ENCODE measurements at regions not wholly inside any gene's neighbourhood (a gene's known extent, or its start where the extent isn't known, plus 50 kb on each side); places are given as distances from the start of the nearest gene placed in this dataset.
"Not testable (repeated sequence)": the region's sequence is repeated elsewhere in the genome, so short reads cannot be mapped to it uniquely, and the experiment has no call there.

DNA sequence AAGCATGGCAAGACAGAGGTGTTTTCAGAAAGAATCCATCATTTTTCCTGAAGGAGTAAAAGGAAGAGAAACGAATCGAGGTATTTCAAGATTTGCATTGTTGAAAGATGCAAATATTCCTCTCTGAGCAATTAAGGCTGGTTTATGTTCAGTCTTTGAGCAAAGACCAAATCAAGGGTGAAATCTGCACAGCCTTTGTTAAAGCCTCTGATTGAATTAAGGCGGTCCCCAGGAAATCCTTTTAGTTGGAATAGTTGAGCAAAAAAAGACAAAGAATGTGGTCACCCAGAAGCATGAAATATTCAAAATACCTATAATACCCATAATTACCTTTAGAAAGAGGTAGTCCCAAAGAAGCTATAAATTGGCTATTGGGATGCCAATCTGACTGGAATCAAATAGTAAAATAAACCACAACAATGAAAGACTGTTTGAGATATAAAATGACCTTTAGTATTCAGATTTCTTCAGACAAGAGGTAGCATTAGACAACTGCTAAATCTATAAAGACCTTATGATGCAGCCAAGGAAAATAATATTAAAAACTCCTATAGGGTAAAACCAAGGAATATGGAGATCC lies 1218.1 kb downstream of the ROBO2 start:
- no peak for DNase-seq (ENCODE audit: low spot score)

DNA sequence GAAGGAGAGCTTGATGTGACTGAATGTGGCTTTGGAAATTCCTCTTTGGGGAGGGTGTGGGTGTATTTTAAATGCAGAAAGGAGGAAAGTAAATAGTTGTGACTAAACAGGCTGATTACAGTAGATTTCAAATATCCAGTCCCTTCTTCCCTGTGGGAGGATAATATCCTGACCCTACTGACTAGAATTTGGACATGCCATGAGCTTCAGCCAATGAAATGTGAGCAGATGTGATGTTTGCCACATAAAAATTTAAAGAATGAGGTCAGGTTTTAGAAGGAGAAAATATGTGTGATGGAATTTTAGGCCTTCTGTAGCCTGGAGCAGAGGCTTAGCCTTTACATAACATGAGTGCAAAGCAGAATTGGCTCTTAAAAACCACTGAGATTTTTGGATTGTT lies 1218.9 kb downstream of the ROBO2 start:
- DNase-seq (ENCODE audit: low spot score), result no peak

DNA sequence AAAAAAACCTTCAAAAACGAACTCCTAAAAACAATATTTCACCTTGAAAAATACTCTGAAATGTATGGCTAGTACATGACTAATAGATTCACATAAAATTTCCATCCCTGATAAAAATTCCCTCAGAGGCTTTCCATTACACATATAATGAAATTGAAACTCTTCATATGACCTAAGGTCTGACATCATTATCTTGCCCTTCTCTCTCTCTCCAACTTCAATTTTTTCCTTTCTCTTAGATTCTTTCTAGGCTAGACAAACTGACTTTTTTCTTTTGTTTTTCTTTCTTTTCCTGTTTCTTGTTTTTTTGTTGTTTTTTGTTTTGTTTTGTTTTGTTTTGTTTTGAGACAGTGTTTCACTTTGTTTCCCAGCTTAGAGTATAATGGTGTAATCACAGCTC lies 1220.5 kb downstream of the ROBO2 start:
- no peak for DNase-seq (ENCODE audit: low spot score)

DNA sequence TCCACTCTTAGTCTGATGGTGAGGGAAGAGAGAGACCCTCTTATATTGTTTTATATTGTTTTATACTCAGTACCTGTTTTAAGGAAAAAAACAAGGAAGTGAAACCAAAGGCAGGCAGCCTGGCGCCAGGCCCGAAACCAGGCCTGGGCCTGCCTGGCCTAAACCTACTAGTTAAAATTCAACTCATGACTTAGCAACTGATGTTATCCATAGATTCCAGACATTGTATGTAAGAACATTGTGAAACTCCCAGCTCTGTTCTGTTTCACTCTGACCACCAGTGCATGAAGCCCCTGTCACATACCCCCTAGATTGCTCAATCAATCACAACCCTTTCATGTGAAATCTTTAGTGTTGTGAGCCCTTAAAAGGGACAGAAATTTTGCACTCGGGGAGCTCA lies 1226.7 kb downstream of the ROBO2 start:
- DNase-seq (ENCODE audit: low spot score), result not testable (repeated sequence)

DNA sequence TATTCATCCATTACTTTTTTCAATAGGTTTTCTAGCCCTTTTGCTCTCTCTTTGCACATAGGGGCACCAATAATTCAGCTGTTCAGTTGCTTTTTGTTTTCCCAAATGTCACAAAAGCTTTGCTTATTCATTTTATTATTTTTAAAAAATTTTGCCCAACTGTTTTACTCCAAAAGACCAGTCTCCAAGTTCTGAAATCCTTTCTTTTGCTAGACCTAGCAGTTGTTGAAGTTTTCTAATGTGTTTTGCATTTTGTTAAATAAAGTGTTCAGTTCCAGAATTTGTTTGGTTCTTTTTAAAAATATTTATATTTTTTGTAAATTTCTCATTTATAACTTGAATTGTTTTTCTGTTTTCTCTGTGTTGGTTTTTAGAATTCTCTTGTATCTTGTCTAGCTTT lies 1227.3 kb downstream of the ROBO2 start:
- no peak for DNase-seq (ENCODE audit: low spot score)

DNA sequence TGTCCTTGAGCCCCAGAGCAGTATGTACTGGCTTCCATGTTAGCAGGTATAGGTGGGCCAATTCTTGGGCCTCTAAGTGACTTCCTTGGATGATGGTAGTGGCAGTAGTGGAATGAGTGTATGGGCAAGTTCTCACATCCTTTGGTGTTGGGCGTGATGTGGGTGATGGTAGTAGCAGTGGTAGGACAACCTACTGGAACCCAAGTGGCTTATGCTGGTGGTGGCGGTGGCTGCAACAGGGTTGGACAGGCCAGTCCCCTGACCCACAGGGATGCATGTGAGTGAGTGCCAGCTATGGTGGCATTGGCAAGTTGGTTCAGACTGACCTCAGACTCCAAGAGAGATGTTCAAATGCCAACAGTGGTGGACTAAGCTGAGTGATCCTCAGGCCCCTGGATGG lies 1228.2 kb downstream of the ROBO2 start:
- no peak for DNase-seq (ENCODE audit: low spot score)

DNA sequence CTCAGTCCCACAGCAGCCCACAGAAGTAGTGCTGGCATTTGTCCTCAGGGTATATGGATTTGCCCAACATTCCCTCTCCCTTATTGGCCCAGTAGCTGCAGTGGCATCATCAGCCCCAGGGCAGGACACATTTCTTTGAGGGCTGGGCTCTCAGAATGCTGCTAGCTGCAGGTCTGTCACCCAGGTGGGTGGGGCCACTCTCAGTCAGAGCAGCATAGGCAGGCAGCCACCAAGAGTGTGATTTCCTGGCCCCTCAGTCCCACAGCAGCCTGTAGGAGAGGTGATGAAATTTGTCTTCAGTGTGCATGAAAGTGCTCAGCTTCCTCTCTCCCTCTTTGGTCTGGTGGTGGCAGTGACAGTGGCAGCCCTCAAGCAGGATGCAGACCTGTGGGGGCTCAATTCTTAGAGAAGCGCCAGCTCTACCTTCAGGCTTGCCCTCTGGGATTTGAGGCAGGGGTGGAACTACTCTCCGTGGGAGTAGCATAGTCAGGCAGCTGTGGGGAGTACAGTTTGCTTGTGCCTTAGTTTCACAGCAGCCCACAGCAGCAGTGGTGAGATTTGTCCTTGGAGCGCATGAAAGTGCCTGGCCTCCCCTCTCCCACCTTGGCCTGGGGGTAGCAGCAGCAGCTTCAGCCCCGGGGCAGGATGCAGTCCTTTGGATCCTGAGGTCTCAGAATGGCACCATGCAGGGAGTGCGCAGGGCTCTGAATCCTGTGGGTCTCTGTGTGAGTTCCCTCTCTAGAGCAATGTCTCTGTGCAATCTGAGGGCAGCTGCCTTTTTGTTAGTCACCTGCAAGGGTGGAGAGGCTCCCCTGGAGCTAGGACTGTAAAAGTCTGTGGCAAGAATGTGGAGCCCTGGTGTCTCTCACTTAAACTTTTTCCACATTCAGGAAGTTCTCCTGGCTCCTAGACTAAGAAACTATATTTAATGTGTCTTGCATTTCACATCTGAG lies 1229.1 kb downstream of the ROBO2 start:
- DNase-seq (ENCODE audit: low spot score), result no peak

DNA sequence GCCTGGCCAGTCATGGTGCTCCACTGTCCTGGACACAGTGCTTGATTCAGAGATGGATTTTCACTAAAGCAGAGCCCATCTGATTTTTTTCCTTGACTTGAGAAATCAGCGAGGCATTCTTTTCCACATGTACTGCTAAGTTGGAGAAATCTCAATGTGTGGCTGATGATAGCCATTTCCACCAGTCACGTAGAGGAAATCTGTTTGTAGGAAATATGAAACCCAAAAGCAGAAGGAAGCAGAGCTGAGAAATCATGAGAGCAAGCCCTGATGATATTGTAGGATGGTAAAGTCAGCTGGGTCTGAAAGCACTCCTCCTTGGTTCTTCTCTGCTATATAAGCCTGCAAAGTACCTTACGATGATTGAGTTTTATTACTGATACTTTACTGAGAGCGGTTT lies 1233.4 kb downstream of the ROBO2 start:
- no peak for DNase-seq (ENCODE audit: low spot score)

DNA sequence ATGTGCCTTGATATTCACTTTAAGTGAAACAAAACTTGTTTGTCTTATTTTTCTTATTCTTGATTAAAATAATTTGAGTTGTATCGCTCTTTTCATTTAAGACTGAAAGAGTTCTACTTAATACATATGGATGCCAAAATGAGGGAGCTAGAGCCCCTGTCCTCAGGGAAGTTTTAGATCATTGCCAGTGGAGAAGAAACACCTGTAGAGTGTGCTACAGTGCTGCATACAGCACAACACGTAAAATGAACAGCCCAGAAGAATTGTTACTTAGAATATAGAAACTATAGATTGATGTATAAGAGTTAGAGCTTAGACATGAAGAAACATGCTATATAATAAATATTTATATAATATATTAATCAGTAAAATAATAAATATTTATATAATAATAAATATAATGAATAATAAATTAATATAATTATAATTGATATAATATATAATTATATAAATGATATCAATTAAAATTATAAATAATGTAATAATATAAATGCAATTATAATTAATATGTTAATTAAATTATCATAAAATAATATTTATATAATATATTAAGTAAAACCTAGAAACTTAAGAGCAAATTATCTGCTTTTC lies 1234.7 kb downstream of the ROBO2 start:
- no peak for DNase-seq (ENCODE audit: low spot score)

DNA sequence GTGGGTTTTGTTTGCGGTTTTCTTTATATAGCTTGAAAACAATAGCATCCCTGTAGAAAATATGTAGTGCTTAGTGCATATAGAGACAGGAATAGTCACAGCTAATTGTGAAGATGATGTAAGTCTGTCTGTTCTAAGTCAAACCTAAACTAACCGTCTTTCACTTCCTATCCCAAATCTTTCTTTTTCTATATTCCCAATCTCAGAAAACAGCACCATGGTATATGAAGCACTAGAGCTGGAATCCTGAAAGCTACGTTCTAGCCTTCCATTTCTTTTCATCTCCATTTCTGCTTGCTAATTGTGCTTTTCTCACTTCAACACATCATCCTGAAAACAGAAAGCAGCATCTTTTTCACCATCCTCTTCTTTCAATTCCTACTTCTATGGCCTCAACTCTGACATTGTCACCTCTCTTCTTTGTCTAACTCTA lies 1235.5 kb downstream of the ROBO2 start:
- DNase-seq (ENCODE audit: low spot score), result no peak

DNA sequence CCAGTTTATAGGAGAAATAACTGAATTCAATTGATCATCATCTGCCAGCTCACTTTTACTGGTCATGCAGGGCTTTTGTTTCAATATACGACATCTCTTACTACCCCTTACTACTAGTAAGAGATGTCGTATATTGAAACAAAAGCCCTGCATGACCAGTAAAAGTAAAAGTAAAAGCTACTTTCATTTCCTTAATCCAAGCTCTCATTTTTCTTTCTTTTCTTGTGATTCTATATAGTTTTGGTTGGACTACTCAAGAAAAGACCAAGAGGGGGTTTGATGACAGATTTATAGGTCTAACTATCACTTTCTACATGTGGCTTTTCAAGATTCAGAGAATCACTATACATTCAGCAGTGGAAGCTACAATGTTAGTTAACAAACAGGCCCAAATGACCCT lies 1237.3 kb downstream of the ROBO2 start:
- no peak for DNase-seq (ENCODE audit: low spot score)

DNA sequence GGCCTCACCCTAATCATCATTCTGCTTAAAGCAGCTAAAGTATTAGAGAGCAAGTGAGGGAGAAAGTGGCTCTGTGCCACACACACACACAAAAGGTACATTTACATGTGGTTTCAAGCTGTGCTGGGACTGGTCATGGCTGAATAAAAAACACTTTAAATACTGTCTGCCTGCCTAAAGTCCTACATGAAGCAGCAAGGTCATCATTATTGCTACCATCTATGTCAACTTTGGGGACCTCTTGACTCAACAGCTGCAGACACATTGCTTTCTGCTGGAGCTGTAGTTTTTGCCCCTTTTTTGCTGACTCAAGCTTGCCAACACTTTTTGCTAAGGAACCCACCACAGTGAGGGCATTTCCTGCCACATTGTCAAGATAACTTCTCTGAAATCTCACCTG lies 1237.9 kb downstream of the ROBO2 start:
- no peak for DNase-seq (ENCODE audit: low spot score)

DNA sequence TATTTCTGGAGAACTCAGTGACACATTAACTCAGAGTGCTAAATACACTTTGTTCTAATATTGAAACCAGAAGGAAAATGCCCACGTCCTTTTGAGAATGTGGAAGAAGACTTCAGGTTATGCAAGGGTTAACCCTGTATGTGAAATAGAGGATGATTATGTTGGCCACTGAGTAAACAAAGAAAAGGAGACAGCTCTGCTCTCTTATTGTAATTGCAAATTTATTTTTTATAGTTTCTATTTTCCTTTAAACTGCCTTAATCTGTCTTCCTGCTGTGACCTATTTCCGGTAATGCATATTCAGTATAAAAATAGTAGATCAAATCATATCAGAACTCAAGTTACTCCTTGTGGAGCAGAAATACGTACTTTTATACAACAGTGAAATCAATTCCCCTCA lies 1239.2 kb downstream of the ROBO2 start:
- DNase-seq (ENCODE audit: low spot score), result no peak

DNA sequence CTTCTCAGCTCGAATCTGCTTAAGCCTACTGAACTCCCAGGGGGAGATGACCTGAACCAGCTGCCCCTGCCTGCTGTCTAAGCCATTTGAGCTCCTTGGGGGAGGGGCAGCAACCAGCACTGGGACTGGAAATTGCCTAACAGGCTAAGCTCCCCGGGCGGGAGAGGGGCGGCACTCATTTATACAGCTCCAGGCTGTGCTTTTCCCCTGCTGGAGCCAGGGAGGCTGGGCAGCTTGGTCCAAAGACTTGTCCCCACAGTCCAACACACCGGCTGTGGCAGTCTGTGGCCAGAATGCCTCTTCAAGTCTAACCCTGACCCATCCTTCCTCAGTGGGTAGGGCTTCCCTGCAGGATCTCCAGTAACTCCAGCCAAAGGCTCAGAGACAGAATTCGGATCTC lies 1241.5 kb downstream of the ROBO2 start:
- DNase-seq (ENCODE audit: low spot score), result peak; percentile 68

DNA sequence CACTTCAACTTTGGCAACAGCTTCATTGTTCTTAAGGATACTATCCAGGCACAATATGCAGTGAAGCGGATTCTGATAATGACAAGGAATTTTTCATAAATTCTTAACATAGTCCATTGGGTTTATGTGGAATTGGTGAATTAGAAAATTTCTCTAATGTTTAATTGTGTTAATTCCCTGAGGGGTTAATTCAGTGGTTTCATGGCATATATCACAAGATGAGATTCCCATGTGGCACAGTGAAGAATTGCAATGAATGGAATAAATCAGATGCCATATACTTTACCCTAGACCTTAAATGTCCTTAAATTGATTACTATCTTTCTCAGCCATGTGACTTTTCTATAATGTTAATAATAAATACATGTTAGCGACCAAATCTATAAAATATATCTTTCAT lies 1244.1 kb downstream of the ROBO2 start:
- DNase-seq (ENCODE audit: low spot score), result no peak

DNA sequence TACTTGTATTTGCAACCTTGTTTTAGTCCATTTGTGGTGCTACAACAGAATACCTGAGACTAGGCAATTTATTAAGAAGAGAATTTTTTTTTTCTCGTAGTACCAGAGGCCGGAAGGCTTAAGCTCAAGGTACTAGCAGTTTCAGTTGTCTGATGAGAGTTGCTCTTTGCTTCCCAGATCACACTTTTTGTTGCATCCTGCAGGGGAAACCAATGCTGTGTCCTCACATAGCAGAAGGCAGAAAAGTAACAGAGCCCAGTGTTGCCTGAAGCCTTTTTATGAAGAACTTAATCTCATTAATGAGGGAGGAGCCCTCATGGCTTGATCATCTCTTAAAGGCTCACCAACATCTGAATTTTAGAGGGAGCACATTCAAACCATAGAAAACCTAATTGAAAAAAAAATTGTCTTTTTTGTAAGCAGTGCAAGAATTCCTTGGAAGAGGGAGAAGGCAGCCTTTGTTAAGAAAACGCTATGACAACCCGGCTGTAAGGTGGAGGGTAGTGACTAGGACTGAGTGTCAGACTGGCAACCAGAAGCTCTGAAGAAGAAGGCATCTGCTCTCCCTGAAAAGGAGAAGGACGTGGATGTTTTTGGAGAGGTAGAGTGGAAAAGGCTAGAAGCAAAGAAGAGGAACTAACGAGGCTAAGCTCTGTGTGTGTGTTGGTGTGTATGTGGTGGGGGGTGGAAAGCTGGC lies 1245.3 kb downstream of the ROBO2 start:
- DNase-seq (ENCODE audit: low spot score), result no peak

DNA sequence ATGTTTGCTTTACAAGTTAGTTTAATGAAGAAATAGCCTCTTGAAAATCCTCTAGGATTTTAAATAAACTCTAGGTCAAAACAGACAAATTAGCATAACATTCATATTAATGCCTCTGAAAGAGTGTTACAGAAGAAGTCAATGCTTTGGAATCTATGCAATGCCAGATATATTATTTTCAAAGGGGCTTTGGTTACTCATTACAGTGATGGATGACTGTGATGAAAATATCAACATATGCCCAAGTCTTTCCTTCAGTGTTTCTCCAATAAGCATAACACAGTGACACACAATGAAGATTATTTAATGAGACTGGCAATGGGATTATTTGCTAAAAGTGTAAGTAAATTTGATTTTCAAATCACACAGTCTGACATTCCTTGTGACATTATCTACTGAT lies 1247.2 kb downstream of the ROBO2 start:
- no peak for DNase-seq (ENCODE audit: low spot score)

DNA sequence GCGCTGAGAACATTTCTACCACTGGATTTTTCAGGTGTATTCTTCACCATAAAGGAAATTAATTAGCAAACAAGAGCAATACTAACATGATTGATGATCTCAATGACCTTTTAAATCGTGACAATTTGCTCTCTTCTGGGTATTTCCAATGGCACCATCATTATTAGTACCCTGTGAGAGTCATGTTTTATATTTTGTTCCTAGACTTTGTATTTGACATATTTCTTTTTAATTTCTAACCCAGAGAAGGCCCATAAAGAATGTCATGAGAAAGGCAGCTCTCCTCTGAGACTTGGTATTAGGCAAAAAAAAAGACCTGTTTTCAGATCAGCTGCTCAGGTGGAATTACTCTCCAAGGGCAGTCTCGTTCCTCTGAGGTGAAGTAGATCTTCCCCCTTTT lies 1253.4 kb downstream of the ROBO2 start:
- DNase-seq (ENCODE audit: low spot score), result no peak

DNA sequence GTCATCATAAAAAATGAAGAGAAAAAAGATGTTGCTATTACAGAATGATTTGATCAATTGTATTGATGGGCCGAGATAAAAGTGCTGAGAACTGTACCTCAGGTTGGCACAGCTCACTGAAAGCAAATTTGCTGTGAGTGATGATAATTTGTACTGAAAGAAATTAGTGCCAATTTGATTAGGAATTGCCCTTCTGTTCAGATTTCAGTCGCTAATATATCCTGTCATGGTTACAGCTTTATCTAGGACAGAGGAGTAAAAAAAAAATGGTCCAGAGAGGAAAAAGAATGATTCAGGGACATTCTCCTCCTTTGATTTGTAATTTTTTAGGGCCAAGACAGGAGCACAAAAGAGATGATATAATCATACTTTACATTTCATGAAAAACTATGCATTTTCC lies 1264.2 kb downstream of the ROBO2 start:
- no peak for DNase-seq (ENCODE audit: low spot score)

DNA sequence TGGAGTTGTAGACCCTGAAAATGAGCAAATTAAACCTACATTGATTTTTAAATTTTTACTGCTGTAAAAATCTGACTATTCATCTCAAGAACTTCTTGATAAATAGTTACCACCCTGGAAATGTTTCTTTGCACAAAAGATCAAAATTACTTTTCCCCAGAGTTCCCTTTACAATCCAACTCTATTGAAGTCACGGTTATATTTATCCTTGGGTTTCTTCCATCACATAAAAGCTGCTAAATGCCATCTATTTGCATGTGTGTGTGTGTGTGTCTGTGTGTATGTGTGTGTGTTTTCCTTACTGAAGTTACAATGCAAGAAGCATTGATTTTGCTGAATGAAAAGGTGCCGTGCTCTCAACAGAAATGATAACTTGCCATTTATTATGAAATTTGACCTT lies 1273.0 kb downstream of the ROBO2 start:
- DNase-seq (ENCODE audit: low spot score), result no peak

DNA sequence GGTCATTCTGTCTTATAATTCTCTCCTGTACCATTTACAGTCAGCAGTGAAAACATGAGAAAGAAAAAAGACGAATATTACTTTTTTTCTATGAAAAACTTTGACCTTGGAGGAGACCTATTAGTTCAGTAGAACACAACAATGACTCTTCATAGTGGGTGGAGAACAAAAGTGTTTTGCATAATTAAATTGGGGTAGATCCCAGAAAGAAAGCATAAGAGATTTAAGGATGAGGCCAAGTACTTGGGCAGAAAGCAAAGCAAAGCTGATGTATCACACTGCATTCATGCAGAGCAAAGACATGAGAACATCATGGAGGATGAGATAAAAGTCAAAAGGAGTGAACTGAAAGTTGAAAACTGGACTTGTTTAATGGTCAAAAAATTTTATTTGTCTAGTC lies 1273.4 kb downstream of the ROBO2 start:
- DNase-seq (ENCODE audit: low spot score), result no peak

DNA sequence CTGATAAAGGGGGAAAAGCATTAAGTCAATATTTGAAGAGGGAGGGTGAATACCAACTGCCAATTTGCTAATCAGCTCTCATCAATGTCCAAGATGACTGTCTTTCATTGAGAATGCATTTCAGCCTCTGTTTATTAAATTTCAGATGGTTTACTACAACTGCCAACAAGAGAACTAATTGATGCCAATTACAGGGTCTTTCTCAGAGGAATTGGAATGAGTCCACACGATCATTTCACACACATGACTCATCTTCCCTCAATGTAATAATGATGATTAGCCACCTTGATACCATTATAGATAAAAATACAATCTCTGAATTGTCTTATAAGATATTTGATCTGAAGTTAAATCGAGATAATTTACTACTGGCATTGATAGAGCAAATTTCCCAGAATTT lies 1274.4 kb downstream of the ROBO2 start:
- DNase-seq (ENCODE audit: low spot score), result no peak

DNA sequence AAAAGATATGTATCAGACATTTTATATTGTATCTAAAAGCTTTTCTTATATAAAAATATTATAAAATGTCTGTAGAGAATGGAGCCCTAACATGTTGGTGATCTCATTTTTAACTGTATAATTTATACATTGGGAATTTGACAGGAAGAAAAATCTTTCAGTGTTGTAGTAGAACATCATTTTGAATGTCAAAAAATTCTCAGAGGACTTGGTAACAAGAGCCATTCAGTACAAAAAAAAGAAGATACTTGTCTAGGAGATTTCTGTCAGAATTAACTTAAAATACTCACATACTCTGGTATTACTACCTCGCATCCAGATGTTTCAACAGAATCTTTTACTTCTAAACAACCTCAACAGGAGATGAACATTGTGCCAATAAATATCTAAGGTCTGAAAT lies 1277.9 kb downstream of the ROBO2 start:
- no peak for DNase-seq (ENCODE audit: low spot score)
